KMS-11 (cell line): ENCODE measurements at regions not wholly inside any gene's neighbourhood (a gene's known extent, or its start where the extent isn't known, plus 50 kb on each side); places are given as distances from the start of the nearest gene placed in this dataset.

ENCODE experiments used
- H2AFZ ChIP-seq: fragments of 200-600 bp; sonication (generic); 2 replicates; pipeline ENCODE4 v1.6.1; 2016; ENCODE audit warnings: antibody characterized with exemption, mixed run types, low read depth
- H3K27ac ChIP-seq: fragments of 200-600 bp; sonication (generic); 2 replicates; pipeline ENCODE4 v1.6.1; 2016; ENCODE audit warnings: mild to moderate bottlenecking, mixed run types
- H3K27me3 ChIP-seq: fragments of 200-600 bp; sonication (generic); 2 replicates; pipeline ENCODE4 v1.6.1; 2017; ENCODE audit warnings: mild to moderate bottlenecking, low read depth, mixed run types, moderate library complexity; ENCODE audit not compliant: insufficient read depth
- H3K36me3 ChIP-seq: fragments of 200-600 bp; sonication (generic); 2 replicates; pipeline ENCODE4 v1.6.1; 2017; ENCODE audit warnings: mild to moderate bottlenecking, mixed run types; ENCODE audit not compliant: insufficient read depth
- H3K4me1 ChIP-seq: fragments of 200-600 bp; sonication (generic); 2 replicates; pipeline ENCODE4 v1.6.1; 2016; ENCODE audit warnings: mild to moderate bottlenecking, low read depth, mixed run types; ENCODE audit not compliant: poor library complexity, severe bottlenecking
- H3K4me2 ChIP-seq: fragments of 200-600 bp; sonication (generic); 2 replicates; pipeline ENCODE4 v1.7.0; 2016; ENCODE audit warnings: mild to moderate bottlenecking, mixed run types
- H3K4me3 ChIP-seq: fragments of 200-600 bp; sonication (generic); IDR thresholded peaks from 2 replicates; pipeline ENCODE4 v1.6.1; 2017; ENCODE audit warnings: low read depth, low read length, mixed read lengths; ENCODE audit not compliant: insufficient read depth
- H3K79me2 ChIP-seq: fragments of 200-600 bp; sonication (generic); 2 replicates; pipeline ENCODE4 v1.6.1; 2016; ENCODE audit warnings: low read depth, mixed run types; ENCODE audit not compliant: insufficient read depth
- H3K9ac ChIP-seq: fragments of 200-600 bp; sonication (generic); 2 replicates; pipeline ENCODE4 v1.6.1; 2016; ENCODE audit warnings: mild to moderate bottlenecking, mixed run types
- H4K20me1 ChIP-seq: fragments of 200-600 bp; sonication (generic); 2 replicates; pipeline ENCODE4 v1.6.1; 2016; ENCODE audit warnings: mild to moderate bottlenecking, mixed run types; ENCODE audit not compliant: insufficient read depth
- TF ChIP-seq, protein P1 (sequence below): fragments of 200-600 bp; sonication (generic); conservative IDR thresholded peaks from 2 replicates; pipeline ENCODE4 v1.6.1; 2017; ENCODE audit warnings: low read depth, mild to moderate bottlenecking, antibody characterized with exemption, low read length, moderate library complexity, mixed read lengths

DNA sequence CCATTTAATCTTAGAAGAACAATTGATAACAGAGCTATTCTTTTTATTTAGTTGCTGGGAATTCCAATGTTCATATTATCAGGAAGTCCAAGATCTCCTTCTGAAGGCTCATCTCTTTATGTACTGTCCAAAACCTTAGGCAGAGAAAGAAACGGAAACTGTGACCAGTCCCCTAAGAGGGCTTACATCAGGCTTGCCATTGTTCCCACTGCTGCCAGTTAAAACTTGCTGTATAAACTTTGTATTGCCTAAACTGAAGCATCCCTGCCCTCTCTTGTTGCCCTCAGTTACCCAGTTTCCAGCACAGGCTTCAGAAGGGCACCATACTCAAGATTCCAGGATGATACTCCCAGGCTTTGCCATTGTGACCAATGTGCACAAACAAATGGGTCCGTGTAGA, 435.2 kb upstream of the NAALADL2 start:
- no peak overlapping the region for H3K27ac ChIP-seq
- H3K27me3 ChIP-seq = no peaks in the 10 kb centered on the region
- no peak overlapping the region for H3K4me3 ChIP-seq
- no peaks in the 10 kb centered on the region for H3K4me1 ChIP-seq
- H3K36me3 ChIP-seq = no peaks in the 10 kb centered on the region
- no peaks in the 10 kb centered on the region for H3K79me2 ChIP-seq
- no peak overlapping the region for H3K9ac ChIP-seq
- H4K20me1 ChIP-seq = no peaks in the 10 kb centered on the region
- H3K4me2 ChIP-seq = no peak overlapping the region
- TF ChIP-seq, protein P1, sequence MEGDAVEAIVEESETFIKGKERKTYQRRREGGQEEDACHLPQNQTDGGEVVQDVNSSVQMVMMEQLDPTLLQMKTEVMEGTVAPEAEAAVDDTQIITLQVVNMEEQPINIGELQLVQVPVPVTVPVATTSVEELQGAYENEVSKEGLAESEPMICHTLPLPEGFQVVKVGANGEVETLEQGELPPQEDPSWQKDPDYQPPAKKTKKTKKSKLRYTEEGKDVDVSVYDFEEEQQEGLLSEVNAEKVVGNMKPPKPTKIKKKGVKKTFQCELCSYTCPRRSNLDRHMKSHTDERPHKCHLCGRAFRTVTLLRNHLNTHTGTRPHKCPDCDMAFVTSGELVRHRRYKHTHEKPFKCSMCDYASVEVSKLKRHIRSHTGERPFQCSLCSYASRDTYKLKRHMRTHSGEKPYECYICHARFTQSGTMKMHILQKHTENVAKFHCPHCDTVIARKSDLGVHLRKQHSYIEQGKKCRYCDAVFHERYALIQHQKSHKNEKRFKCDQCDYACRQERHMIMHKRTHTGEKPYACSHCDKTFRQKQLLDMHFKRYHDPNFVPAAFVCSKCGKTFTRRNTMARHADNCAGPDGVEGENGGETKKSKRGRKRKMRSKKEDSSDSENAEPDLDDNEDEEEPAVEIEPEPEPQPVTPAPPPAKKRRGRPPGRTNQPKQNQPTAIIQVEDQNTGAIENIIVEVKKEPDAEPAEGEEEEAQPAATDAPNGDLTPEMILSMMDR = no peak
- no peak overlapping the region for H2AFZ ChIP-seq

DNA sequence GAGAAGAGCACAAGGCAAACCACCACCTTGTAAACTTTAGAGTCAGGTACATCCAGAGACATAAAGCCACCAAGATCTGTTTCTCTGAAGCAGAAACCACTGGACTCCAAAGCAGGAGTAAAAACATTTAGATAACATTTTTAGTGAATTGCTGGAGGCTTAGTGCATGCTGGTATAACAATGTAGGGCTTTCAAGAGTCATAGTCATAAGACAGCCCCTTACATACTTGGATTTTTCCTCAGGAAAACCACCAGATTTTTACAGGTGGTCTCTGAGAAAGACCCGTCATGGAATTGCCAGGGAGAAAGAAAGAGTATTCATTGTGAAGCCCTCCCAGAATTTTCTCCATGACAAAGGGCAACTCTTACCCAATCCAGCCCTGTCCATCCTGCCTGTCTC, 434.5 kb upstream of the NAALADL2 start:
- Histone ChIP-seq H3K36me3 (no peaks in the 10 kb centered on the region), H3K79me2 (no peaks in the 10 kb centered on the region), H4K20me1 (no peaks in the 10 kb centered on the region), H2AFZ (no peak overlapping the region), H3K4me1 (no peaks in the 10 kb centered on the region), H3K4me3 (no peak overlapping the region), H3K9ac (no peak overlapping the region), H3K4me2 (no peak overlapping the region), H3K27ac (no peak overlapping the region), H3K27me3 (no peaks in the 10 kb centered on the region)
- TF ChIP-seq, protein P1 = no peak

DNA sequence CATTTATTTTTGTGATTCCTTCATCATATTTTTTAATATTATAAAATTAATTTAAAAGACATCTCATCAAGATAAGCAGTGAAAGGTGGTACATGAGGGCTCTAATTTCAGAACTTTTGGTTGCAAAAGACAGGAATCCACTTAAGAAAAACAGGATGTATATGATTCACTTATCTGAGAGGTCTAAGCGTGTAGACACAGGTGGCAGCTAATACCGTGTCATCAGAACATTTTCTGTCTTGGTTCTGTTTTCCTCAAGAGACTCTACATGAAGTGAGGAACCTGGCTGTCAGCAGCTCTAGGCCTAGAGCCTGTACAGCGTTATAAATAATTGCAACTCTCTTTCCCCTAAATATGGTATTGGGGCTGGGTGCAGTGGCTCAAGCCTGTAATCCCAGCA, 433.7 kb upstream of the NAALADL2 start:
- Histone ChIP-seq H3K4me2 (no peak overlapping the region), H3K4me1 (no peaks in the 10 kb centered on the region), H3K27me3 (no peaks in the 10 kb centered on the region), H3K9ac (no peak overlapping the region), H3K4me3 (no peak overlapping the region), H2AFZ (no peak overlapping the region), H3K36me3 (no peaks in the 10 kb centered on the region), H3K27ac (no peak overlapping the region), H4K20me1 (no peaks in the 10 kb centered on the region), H3K79me2 (no peaks in the 10 kb centered on the region)
- TF ChIP-seq, protein P1 = no peak

DNA sequence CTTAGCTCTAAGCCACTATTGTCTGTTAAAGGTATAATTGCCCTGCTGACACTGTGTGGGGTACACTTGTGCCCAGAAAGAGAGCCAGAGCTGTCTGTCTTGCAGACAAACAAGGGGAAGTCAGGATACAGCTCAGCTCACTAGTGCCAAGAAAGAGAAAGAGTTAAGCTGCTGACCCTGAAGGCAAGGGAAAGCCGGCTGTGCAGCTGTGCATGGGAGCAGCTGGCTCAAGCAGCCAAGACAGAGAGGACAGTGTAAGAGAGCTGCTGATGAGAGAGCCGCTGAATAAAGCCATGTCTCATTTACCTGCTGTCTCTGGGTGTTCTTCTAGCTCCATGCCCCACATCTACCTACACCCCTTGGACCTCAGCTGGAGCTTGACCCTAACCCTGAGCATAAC, 428.1 kb upstream of the NAALADL2 start:
- no peak overlapping the region for H2AFZ ChIP-seq
- TF ChIP-seq, protein P1 = no peak
- H3K36me3 ChIP-seq = no peaks in the 10 kb centered on the region
- no peak overlapping the region for H3K27ac ChIP-seq
- H3K4me3 ChIP-seq = no peak overlapping the region
- no peak overlapping the region for H3K9ac ChIP-seq
- no peak overlapping the region for H3K4me2 ChIP-seq
- no peaks in the 10 kb centered on the region for H3K4me1 ChIP-seq
- H3K79me2 ChIP-seq = no peaks in the 10 kb centered on the region
- no peaks in the 10 kb centered on the region for H4K20me1 ChIP-seq
- no peaks in the 10 kb centered on the region for H3K27me3 ChIP-seq

DNA sequence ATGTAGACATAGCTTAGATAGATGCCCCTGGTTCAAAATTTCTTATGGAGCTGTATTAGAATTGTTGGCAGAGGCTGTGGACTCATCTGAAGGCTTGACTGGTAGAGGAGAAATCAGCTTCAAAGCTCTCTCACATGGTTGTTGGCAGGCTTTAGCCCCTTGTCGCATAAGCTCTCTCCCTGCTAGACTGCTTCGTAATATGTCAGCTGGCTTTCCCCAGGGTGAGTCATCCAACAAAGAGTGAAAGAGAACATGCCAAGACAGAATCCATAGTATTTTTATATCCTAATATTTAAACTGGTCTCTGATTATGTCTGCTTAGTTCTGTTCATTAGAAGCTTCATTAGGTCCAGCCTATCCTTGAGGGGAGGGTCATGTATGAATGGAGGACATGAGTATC, 427.4 kb upstream of the NAALADL2 start:
- TF ChIP-seq, protein P1 = no peak
- no peak overlapping the region for H3K4me2 ChIP-seq
- H3K4me3 ChIP-seq = no peak overlapping the region
- no peaks in the 10 kb centered on the region for H3K27me3 ChIP-seq
- no peak overlapping the region for H3K27ac ChIP-seq
- H3K4me1 ChIP-seq = peaks cover 7% of the 10 kb centered on the region
- H4K20me1 ChIP-seq = no peaks in the 10 kb centered on the region
- no peaks in the 10 kb centered on the region for H3K36me3 ChIP-seq
- no peak overlapping the region for H3K9ac ChIP-seq
- H2AFZ ChIP-seq = no peak overlapping the region
- H3K79me2 ChIP-seq = no peaks in the 10 kb centered on the region
